ENCODE measurements at regions not wholly inside any gene's neighbourhood (a gene's known extent, or its start where the extent isn't known, plus 50 kb on each side); places are given as distances from the start of the nearest gene placed in this dataset.

DNA sequence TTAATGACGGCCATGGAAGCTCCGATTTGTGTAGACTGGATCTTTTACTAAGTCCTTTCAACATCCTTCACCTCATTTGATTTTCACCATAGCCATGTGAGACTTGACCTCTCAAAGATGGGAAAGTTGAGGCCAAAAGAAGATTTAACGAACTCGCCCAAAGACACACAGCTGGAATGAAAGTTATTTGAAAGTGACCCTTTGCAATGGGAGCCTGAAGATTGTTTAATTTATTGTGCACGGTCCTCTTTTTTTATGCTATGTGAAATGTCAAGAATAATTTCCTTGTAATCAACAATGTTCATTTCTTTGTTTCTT lies 58.0 kb upstream of the COPS8 start:
- Histone ChIP-seq H3K9me3 (ENCODE audit: low read length) (no peaks in the 10 kb centered on the region), H2AFZ (ENCODE audit: low read depth, low read length) (no peak overlapping the region), H3F3A (ENCODE audit: insufficient read depth, low read length, poor library complexity, severe bottlenecking) (no peaks in the 10 kb centered on the region), H3K27me3 (ENCODE audit: insufficient read depth, low read depth, low read length) (no peaks in the 10 kb centered on the region), H3K36me3 (ENCODE audit: insufficient read depth, low read length) (no peaks in the 10 kb centered on the region), H3K79me2 (replicated peaks; ENCODE audit: insufficient read depth, low read length) (no peaks in the 10 kb centered on the region), H3K9me2 (ENCODE audit: insufficient read depth, low read length) (no peaks in the 10 kb centered on the region), H3K9ac (ENCODE audit: low read length) (no peak overlapping the region), H4K20me1 (ENCODE audit: insufficient read depth) (no peaks in the 10 kb centered on the region), H3K27ac (ENCODE audit: low read length) (no peak overlapping the region), H3K4me2 (ENCODE audit: low read length) (no peak overlapping the region), H3K4me3 (ENCODE audit: low read length) (no peak overlapping the region)
- TF ChIP-seq, protein P1, sequence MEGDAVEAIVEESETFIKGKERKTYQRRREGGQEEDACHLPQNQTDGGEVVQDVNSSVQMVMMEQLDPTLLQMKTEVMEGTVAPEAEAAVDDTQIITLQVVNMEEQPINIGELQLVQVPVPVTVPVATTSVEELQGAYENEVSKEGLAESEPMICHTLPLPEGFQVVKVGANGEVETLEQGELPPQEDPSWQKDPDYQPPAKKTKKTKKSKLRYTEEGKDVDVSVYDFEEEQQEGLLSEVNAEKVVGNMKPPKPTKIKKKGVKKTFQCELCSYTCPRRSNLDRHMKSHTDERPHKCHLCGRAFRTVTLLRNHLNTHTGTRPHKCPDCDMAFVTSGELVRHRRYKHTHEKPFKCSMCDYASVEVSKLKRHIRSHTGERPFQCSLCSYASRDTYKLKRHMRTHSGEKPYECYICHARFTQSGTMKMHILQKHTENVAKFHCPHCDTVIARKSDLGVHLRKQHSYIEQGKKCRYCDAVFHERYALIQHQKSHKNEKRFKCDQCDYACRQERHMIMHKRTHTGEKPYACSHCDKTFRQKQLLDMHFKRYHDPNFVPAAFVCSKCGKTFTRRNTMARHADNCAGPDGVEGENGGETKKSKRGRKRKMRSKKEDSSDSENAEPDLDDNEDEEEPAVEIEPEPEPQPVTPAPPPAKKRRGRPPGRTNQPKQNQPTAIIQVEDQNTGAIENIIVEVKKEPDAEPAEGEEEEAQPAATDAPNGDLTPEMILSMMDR (IDR thresholded peaks at IDR 0.05; ENCODE audit: poor library complexity, severe bottlenecking), result peak; percentile 2
- no peak for TF ChIP-seq SMC3 (conservative IDR thresholded peaks at IDR 0.05; ENCODE audit: poor library complexity)

DNA sequence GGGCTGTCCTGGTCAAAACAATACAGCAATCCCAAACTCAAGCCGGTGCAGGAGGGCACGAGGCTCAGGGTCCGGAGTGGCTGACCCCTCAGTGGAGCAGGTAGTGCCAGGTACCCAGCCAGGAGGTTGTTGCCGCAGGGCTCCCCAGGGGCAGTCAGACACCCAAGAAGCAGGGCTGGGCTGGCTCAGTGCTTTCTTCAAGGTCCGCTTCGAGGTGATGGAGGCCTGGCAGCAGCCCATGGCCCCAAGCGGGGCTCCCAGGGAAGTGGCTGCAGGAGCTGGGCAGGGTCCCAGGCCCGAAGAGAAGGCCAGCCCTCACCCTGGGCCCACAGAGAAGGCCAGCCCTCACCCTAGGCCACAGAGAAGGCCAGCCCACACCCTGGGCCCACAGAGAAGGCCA lies 55.3 kb upstream of the COPS8 start:
- no peaks in the 10 kb centered on the region for H3K9me2 ChIP-seq (ENCODE audit: insufficient read depth, low read length)
- H3F3A ChIP-seq (ENCODE audit: insufficient read depth, low read length, poor library complexity, severe bottlenecking), result no peaks in the 10 kb centered on the region
- no peak for TF ChIP-seq TAF1 (IDR thresholded peaks at IDR 0.05; ENCODE audit: low read depth)
- TF ChIP-seq, protein P2, sequence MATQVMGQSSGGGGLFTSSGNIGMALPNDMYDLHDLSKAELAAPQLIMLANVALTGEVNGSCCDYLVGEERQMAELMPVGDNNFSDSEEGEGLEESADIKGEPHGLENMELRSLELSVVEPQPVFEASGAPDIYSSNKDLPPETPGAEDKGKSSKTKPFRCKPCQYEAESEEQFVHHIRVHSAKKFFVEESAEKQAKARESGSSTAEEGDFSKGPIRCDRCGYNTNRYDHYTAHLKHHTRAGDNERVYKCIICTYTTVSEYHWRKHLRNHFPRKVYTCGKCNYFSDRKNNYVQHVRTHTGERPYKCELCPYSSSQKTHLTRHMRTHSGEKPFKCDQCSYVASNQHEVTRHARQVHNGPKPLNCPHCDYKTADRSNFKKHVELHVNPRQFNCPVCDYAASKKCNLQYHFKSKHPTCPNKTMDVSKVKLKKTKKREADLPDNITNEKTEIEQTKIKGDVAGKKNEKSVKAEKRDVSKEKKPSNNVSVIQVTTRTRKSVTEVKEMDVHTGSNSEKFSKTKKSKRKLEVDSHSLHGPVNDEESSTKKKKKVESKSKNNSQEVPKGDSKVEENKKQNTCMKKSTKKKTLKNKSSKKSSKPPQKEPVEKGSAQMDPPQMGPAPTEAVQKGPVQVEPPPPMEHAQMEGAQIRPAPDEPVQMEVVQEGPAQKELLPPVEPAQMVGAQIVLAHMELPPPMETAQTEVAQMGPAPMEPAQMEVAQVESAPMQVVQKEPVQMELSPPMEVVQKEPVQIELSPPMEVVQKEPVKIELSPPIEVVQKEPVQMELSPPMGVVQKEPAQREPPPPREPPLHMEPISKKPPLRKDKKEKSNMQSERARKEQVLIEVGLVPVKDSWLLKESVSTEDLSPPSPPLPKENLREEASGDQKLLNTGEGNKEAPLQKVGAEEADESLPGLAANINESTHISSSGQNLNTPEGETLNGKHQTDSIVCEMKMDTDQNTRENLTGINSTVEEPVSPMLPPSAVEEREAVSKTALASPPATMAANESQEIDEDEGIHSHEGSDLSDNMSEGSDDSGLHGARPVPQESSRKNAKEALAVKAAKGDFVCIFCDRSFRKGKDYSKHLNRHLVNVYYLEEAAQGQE (IDR thresholded peaks at IDR 0.05; ENCODE audit: borderline replicate concordance), result no peak
- TF ChIP-seq POLR2AphosphoS5 (IDR thresholded peaks at IDR 0.05), result no peak
- TF ChIP-seq, protein P1 (IDR thresholded peaks at IDR 0.05; ENCODE audit: poor library complexity, severe bottlenecking), result no peak
- no peak for TF ChIP-seq SMC3 (conservative IDR thresholded peaks at IDR 0.05; ENCODE audit: poor library complexity)
- no peak for TF ChIP-seq MXI1 (conservative IDR thresholded peaks at IDR 0.05; ENCODE audit: poor library complexity, severe bottlenecking)
- TF ChIP-seq EZH2 (IDR thresholded peaks at IDR 0.05; ENCODE audit: borderline replicate concordance, insufficient read depth, low read length, poor library complexity, severe bottlenecking), result no peak
- no peak for TF ChIP-seq RAD21 (conservative IDR thresholded peaks at IDR 0.05)
- no peak for TF ChIP-seq EP300 (conservative IDR thresholded peaks at IDR 0.05; ENCODE audit: poor library complexity, severe bottlenecking)
- H3K79me2 ChIP-seq (replicated peaks; ENCODE audit: insufficient read depth, low read length), result no peaks in the 10 kb centered on the region
- no peaks in the 10 kb centered on the region for H3K27me3 ChIP-seq (ENCODE audit: insufficient read depth, low read depth, low read length)
- no peak overlapping the region for H3K4me2 ChIP-seq (ENCODE audit: low read length)
- no peak overlapping the region for H3K4me3 ChIP-seq (ENCODE audit: low read length)
- H4K20me1 ChIP-seq (ENCODE audit: insufficient read depth), result no peaks in the 10 kb centered on the region
- H3K27ac ChIP-seq (ENCODE audit: low read length), result no peak overlapping the region
- H3K36me3 ChIP-seq (ENCODE audit: insufficient read depth, low read length), result no peaks in the 10 kb centered on the region
- H3K9me3 ChIP-seq (ENCODE audit: low read length), result no peaks in the 10 kb centered on the region
- H2AFZ ChIP-seq (ENCODE audit: low read depth, low read length), result no peak overlapping the region
- no peak overlapping the region for H3K9ac ChIP-seq (ENCODE audit: low read length)

All from neural cell (in vitro differentiated cells).